GM12864 (cell line): ENCODE measurements at regions not wholly inside any gene's neighbourhood (a gene's known extent, or its start where the extent isn't known, plus 50 kb on each side); places are given as distances from the start of the nearest gene placed in this dataset.

Source experiments
- DNase-seq: peaks from one replicate; pipeline ENCODE4 v3.0.0-alpha.2; 2011; ENCODE audit warnings: low read depth
- H3K4me3 ChIP-seq: 2 replicates; pipeline ENCODE4 v1.5.1; 2011; ENCODE audit warnings: mild to moderate bottlenecking, low read depth, low read length, control low read depth
- TF ChIP-seq, protein P1 (sequence below): IDR thresholded peaks from 2 replicates; pipeline ENCODE4 v1.5.1; 2011; ENCODE audit warnings: low read depth, mild to moderate bottlenecking, moderate library complexity, low read length, control low read depth, inconsistent platforms; ENCODE audit errors: missing control alignments

DNA sequence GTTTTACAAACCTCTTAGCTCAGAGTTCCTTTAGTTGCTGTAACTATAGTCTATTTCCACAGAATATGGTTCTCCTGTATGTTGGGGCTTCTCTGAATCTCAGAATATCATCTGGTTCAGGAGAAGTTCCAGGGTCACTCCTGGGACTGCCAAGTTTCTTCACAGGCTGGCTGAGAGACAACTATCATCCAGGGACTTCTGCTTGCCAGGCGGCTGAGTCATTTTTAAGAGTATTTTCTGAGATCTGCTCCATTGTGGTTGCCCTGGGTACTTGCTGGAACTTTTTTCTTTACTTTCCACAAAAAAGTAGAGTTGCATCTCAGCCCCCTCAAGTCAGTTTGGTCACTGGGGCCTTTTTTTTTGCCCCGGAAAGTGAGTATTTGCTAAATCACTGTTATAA lies 566.5 kb downstream of the LRRC70 start:
- H3K4me3 ChIP-seq, result no peak overlapping the region
- DNase-seq, result no peak
- TF ChIP-seq, protein P1, sequence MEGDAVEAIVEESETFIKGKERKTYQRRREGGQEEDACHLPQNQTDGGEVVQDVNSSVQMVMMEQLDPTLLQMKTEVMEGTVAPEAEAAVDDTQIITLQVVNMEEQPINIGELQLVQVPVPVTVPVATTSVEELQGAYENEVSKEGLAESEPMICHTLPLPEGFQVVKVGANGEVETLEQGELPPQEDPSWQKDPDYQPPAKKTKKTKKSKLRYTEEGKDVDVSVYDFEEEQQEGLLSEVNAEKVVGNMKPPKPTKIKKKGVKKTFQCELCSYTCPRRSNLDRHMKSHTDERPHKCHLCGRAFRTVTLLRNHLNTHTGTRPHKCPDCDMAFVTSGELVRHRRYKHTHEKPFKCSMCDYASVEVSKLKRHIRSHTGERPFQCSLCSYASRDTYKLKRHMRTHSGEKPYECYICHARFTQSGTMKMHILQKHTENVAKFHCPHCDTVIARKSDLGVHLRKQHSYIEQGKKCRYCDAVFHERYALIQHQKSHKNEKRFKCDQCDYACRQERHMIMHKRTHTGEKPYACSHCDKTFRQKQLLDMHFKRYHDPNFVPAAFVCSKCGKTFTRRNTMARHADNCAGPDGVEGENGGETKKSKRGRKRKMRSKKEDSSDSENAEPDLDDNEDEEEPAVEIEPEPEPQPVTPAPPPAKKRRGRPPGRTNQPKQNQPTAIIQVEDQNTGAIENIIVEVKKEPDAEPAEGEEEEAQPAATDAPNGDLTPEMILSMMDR, result no peak

DNA sequence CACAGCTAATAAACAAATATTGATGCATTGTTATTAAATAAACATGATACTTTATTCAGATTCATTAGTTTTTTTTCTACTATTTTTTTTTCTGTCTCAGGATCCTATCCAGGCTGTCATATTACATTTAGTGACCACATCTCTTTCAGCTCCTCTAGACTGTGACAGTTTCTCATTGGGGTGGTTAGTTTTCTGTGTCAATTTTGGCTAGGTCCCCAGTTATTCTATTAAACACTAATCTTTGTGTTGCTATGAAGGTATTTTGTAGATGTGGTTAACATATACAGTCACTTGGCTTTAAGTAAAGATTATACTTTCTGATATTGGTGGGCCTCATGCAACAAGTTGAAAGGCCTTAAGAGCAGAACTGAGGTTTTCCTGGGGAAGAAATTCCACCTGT lies 563.0 kb downstream of the LRRC70 start:
- H3K4me3 ChIP-seq, result no peak overlapping the region
- no peak for DNase-seq
- TF ChIP-seq, protein P1, result no peak

DNA sequence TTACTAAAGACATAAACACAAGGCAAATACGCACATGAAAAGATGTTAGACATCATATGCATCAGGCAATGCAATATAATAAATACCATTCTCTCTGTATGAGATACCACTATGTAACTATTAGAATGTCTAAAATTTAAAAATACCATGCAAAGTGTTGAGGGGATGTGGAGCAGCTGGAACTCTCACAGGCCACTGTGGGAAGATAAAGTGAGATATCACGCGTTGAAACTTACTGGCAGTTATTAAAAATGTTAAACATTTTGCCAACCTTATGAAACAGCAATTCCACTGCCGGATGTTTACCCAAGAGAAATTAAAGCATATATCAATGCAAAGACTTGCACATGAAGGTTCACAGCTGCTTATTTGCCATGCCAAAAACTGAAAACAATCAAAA lies 556.7 kb downstream of the LRRC70 start:
- TF ChIP-seq, protein P1, result no peak
- no peak for DNase-seq
- no peak overlapping the region for H3K4me3 ChIP-seq

DNA sequence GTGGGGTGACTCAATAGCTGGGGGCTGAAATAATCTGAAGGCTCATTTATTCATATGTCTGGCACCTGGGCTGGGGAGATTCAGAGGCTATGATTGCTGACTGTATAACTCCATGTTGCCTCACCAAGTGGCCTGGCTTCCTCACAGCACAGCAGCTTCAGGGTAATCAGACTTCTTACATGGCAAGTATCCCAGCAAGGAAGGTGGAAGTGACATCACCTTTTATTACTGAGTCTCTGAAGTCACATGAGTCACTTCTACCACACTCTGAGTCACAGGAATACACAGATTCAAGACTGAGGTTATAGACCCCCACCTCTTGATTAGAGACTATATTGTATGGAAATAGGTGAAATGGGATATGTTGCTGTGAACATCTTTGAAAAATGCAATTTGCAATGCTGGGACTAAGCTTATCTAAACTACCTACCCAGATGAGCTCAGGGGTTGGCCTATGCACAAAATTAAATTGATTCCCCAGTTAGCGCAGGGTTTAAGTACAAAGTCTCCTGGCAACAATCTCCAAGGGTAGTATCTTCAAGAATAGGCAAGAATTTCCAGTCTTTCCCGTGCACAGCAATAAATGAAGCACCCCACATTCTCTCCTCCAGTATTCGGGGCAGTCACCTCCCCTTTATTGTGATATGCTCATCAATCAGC lies 553.1 kb downstream of the LRRC70 start:
- DNase-seq, result no peak
- TF ChIP-seq, protein P1, result no peak
- no peak overlapping the region for H3K4me3 ChIP-seq

DNA sequence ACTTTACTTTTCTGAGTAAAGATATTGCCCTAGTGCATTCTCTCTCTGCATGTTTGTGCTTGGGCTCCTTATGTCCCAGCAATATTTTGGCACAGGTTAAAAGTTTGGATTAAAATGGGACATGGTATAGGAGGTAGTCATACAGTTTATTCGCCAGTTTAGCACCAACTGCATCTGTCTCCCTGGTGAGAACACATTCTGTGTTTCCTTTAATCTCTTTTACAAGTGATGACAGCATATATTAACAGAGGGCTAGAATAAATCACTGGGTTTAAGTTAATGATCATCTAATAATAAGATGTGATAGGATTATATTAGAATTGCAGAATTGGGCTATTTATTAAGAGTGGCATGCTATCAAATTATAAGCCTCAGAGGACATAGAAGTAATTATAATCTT lies 550.1 kb downstream of the LRRC70 start:
- no peak overlapping the region for H3K4me3 ChIP-seq
- TF ChIP-seq, protein P1, result no peak
- DNase-seq, result no peak

DNA sequence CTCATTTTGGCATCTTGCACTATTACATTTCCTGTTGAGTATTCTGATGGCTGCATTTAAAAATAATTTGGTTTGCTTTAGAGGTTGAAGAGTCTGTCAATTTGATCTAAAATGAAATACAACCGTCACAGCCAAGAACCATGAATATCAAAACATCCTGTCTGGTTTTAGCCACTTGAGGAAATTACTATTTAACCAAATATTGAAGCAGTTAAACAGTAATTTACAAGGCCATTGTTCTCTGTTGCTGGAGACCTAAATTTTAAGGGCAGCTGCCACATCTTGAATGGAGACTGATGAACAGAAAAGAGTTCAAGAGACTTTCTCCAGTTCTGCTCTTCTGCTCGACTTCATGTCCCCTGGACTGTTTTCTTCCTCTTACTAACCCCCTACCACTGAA lies 549.4 kb downstream of the LRRC70 start:
- TF ChIP-seq, protein P1, result no peak
- DNase-seq, result no peak
- H3K4me3 ChIP-seq, result no peak overlapping the region

DNA sequence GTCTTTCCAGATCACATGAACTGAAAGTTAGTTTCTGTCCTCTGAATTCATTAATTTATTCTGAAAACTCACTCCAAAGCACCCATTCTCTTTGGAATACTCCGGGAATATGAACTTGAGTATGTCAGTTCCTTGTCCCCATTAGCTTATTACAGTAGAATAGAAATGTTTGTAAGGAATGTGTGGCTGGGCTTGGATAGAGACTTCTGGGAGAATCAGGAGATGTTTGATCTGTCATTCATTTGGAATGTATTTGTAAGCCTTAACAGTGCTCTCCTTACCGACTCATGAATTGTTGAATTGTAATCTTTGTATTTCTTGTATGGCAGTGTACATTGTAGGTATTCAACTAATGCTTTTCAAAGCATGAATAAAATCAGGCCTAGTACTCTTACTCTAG lies 548.4 kb downstream of the LRRC70 start:
- TF ChIP-seq, protein P1, result no peak
- no peak overlapping the region for H3K4me3 ChIP-seq
- DNase-seq, result no peak
